ENCODE measurements at regions not wholly inside any gene's neighbourhood (a gene's known extent, or its start where the extent isn't known, plus 50 kb on each side); places are given as distances from the start of the nearest gene placed in this dataset.

DNA sequence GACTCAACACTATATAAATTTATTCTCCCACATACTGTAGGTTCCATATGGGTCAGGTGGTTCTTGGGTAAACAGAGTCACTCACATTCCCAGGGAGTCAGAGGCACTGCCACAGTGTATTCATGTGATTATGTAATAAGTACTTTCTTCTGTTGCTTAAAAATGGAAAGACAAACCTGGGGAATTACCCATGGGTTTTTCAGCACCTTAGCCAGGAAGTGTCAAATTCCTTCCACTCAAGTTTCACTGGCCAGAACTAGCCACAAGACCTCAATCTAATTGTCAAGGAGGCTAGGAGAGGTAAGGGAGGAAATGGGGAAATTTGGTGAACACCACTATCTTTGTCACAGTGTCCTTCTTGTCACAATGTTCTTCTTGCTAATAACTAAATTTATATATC lies 333.2 kb upstream of the MDGA2 start:
- no peaks in the 10 kb centered on the region for H3K9me3 ChIP-seq (ENCODE audit: control insufficient read depth, low read depth, low read length)
- no peak for DNase-seq
- no peak overlapping the region for H3K4me3 Mint-ChIP-seq

More for the DNA sequence above, 333.2 kb upstream of the MDGA2 start:
- Histone ChIP-seq H2BK120ac (ENCODE audit: low read depth, low read length, poor library complexity, severe bottlenecking) (no peak overlapping the region), H3T11ph (ENCODE audit: low read length) (no peak overlapping the region), H4K5ac (ENCODE audit: insufficient read length, low read depth, low read length) (no peak overlapping the region), H3K4me2 (ENCODE audit: insufficient read depth, insufficient read length, low read length) (no peak overlapping the region), H2BK12ac (ENCODE audit: insufficient read length, low read depth, low read length) (no peak overlapping the region), H3K4ac (ENCODE audit: low read depth, low read length) (no peak overlapping the region), H3K23ac (ENCODE audit: insufficient read length, low read depth, low read length) (no peak overlapping the region), H3K56ac (ENCODE audit: insufficient read length, low read depth, low read length) (no peak overlapping the region), H3K18ac (ENCODE audit: insufficient read length, low read depth, low read length) (no peak overlapping the region), H2AK5ac (ENCODE audit: insufficient read length, low read length) (no peak overlapping the region), H2BK20ac (ENCODE audit: low read depth, low read length, poor library complexity, severe bottlenecking) (no peak overlapping the region), H4K91ac (ENCODE audit: insufficient read length, low read depth, low read length) (no peak overlapping the region), H3K27me3 (ENCODE audit: insufficient read depth, low read length) (no peaks in the 10 kb centered on the region), H3K23me2 (ENCODE audit: insufficient read length, low read depth, low read length, poor library complexity, severe bottlenecking) (no peaks in the 10 kb centered on the region), H3K9ac (ENCODE audit: extremely low read depth, insufficient read length, low read length) (no peak overlapping the region), H2BK5ac (ENCODE audit: insufficient read length, low read length) (no peak overlapping the region), H3K4me1 (ENCODE audit: insufficient read depth, low read length) (no peaks in the 10 kb centered on the region), H3K79me1 (ENCODE audit: insufficient read depth, low read depth, low read length, poor library complexity, severe bottlenecking) (no peaks in the 10 kb centered on the region), H4K20me1 (ENCODE audit: control insufficient read depth, insufficient read depth, insufficient read length) (no peaks in the 10 kb centered on the region), H3K79me2 (ENCODE audit: insufficient read depth, low read length) (no peaks in the 10 kb centered on the region), H2AFZ (ENCODE audit: low read length) (no peak overlapping the region), H3K27ac (ENCODE audit: insufficient read length, low read depth, low read length) (no peak overlapping the region), H3K14ac (ENCODE audit: insufficient read depth, low read length) (no peak overlapping the region), H2BK15ac (ENCODE audit: low read depth, low read length) (no peak overlapping the region), H4K8ac (replicated peaks; ENCODE audit: insufficient read length, low read depth, low read length) (no peak overlapping the region)
- TF ChIP-seq, protein P1, sequence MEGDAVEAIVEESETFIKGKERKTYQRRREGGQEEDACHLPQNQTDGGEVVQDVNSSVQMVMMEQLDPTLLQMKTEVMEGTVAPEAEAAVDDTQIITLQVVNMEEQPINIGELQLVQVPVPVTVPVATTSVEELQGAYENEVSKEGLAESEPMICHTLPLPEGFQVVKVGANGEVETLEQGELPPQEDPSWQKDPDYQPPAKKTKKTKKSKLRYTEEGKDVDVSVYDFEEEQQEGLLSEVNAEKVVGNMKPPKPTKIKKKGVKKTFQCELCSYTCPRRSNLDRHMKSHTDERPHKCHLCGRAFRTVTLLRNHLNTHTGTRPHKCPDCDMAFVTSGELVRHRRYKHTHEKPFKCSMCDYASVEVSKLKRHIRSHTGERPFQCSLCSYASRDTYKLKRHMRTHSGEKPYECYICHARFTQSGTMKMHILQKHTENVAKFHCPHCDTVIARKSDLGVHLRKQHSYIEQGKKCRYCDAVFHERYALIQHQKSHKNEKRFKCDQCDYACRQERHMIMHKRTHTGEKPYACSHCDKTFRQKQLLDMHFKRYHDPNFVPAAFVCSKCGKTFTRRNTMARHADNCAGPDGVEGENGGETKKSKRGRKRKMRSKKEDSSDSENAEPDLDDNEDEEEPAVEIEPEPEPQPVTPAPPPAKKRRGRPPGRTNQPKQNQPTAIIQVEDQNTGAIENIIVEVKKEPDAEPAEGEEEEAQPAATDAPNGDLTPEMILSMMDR (conservative IDR thresholded peaks at IDR 0.05): no peak
- Mint-ChIP-seq H3K9me3 (no peaks in the 10 kb centered on the region), H3K4me1 (peaks cover 17 to 21% of the 10 kb centered on the region in 2 experiments), H3K27me3 (ENCODE audit: low read depth) (no peaks in the 10 kb centered on the region; the same call in 1 of the 2 replicates), H3K27ac (no peak overlapping the region), H3K36me3 (ENCODE audit: insufficient read depth in 1 of 3, low read depth in 3 of 3) (no peaks in the 10 kb centered on the region)

All from H9 (cell line).